ENCODE measurements at regions not wholly inside any gene's neighbourhood (a gene's known extent, or its start where the extent isn't known, plus 50 kb on each side); places are given as distances from the start of the nearest gene placed in this dataset.
A peak's percentile ranks its signal among the peaks of the same experiment; 100 is the strongest.
"Not testable (repeated sequence)": the region's sequence is repeated elsewhere in the genome, so short reads cannot be mapped to it uniquely, and the experiment has no call there.

DNA sequence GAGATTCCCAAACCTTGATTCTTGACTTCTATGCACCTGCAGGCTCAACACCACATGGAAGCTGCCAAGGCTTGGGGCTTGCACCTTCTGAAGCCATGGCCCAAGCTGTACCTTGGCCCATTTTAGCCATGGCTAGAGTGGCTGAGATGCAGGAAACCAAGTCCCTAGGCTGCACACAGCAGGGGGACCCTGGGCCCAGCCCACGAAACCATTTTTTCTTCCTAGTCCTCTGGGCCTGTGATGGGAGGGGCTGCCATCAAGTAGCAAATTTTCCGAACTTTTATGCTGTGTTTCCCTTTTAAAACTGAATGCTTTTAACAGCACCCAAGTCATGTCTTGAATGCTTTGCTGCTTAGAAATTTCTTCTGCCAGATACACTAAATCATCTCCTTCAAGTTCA is 253.9 kb upstream of the RPS23 start:
- not testable (repeated sequence) for DNase-seq

GRCh38 chr5:82526540-82526939 is 248.4 kb upstream of the RPS23 start:
- DNase-seq, result peak; percentile 5

DNA sequence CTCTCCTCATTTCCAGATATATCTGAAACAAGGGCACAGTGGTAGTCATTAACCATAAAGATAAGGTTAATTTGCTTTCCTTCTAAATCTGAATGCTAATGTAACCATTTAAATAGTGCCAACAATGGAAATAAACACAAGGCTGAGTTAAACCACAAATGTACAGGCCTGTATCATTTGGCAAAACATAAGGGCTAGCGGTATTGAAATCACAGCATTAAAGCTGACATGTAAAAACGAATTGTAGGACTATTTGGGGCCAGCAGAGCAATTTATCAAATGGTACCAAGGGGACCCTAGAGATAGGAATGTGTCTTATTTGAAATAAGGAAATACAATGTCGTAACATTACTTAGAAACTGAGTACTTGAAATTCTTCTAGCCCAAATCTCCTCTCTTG is 247.5 kb upstream of the RPS23 start:
- DNase-seq, result no peak

- DNase-seq, result no peak
Measured at GRCh38 chr5:82523633-82524032, 245.5 kb upstream of the RPS23 start.

GRCh38 chr5:82522897-82523296 is 244.7 kb upstream of the RPS23 start:
- no peak for DNase-seq

GRCh38 chr5:82521431-82522051 is 243.4 kb upstream of the RPS23 start:
- DNase-seq, result no peak

GRCh38 chr5:82519558-82519957 is 241.4 kb upstream of the RPS23 start:
- no peak for DNase-seq

GRCh38 chr5:82517544-82518075 is 239.5 kb upstream of the RPS23 start:
- no peak for DNase-seq

DNA sequence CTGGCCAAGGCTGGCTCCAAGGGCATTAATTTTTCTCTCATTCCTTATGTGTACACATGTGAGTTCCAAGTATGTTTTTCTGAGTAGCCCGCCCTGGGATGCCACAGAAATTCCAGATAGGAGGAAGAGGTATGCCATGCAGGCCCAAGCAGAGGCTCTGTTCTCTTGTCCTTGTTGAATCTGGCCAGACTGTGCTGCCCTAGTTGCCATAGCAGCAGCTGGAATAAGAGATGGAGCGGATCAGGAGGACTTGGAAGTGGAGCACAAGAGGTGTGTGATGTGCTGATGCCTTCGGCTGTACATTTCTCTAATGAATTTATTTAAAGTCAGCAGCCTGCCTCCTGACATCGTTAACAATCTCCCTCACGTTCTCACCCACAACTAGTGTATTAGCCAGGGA is 235.6 kb upstream of the RPS23 start:
- no peak for DNase-seq

DNA sequence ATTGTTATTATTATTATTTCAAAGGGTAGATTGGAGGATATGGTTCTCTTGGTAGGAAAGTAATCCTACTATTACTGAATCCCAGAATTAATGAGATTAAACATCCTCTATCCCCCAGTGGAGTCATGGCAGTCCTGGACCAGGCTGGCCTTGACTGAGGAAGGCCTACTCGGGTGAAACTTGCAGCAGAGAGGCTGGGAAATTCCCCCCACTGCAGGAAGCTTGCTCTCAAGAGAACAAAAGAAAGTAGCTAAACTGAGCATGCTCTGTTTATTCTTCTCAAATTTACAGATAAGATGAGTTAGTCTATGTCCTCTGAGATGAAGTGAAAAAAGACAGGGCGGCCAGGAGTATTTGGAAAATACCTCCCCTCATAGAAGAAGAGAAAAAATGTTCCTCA is 233.9 kb upstream of the RPS23 start:
- peak; percentile 20 for DNase-seq

GRCh38 chr5:82511134-82511533 is 233.0 kb upstream of the RPS23 start:
- DNase-seq, result no peak

- no peak for DNase-seq
Measured at GRCh38 chr5:82509762-82510161, 231.6 kb upstream of the RPS23 start.

- DNase-seq, result not testable (repeated sequence)
Measured at GRCh38 chr5:82506390-82506789, 228.2 kb upstream of the RPS23 start.

- no peak for DNase-seq
Measured at GRCh38 chr5:82499725-82500244, 221.6 kb upstream of the RPS23 start.

- no peak for DNase-seq
Measured at GRCh38 chr5:82497242-82497641, 219.1 kb upstream of the RPS23 start.

- DNase-seq, result no peak
Measured at GRCh38 chr5:82494942-82495341, 216.8 kb upstream of the RPS23 start.

DNA sequence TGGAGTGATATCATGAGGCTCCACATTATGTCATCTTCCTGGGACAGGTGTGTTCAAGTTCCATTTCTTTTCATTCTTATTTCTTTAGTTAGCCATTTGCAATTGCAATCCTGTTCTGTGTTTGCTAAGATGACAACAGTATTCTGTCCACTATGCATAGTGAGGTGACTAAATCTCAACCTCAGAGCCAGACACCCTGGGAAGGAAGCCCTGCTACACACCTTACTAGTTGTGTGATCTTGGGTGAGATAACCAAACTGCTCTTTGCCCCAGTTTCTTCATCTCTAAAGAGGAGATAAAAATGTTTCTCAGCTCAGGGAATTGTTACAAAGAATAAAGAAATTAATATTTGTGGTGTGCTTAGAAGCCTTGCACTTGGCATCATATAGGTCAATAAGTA is 215.1 kb upstream of the RPS23 start:
- no peak for DNase-seq

DNA sequence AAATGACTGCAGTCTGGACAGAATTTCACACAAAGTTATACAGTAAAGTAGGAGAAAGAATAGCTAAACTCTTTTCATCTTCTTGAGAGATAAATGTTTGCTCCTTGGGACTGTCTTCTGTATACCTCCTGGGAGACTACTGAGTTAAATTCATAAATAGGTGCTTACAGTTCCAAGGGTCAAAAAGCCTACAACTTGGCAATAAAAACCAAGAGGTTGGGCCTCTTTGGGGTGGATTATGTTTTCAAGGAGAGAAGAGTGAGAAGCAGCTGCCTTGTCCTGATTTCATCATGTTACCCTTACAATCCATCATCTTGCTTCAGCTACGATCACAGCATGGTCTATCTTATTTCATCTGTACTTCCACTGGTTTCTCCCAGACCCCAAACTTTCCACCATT is 213.2 kb upstream of the RPS23 start:
- no peak for DNase-seq

- DNase-seq, result no peak
Measured at GRCh38 chr5:82489683-82490082, 211.5 kb upstream of the RPS23 start.

DNA sequence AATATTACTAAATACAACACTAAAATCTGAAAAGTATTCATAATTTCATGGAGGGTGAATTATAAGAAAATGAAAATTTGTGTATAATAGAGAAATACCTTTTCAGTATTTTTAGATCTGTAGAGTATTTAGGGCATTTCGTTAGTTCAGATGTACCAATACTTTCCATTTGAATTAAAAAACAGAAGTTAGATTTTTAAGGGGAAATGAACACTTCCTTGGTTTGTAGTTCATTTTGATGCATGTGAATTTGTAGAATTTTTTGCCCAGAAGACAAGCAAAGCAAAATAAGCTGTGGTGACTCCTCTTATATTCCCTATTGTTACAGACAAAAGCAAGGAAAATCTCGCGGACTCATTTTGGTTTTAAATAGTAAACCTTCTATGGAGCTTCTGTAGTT is 209.0 kb upstream of the RPS23 start:
- DNase-seq, result no peak

DNA sequence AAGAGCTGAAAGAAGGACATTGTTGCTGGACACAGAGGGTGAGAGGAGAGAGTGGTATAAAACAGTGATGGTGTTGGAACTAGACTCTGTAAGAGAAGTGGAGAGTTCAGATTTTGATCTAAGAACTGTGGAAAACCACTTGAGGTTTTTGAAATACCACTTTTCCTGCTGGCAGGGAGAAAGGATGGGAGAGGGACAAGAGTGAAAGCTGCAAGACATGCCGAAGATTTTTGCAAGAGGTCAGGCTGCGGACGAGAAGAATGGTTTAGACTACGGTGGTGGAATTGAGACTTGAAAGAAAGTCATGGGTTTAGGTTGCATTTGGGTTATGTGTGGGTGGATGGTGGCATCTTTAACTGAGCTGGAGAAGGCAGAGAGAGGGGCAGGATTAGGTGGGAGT is 202.2 kb upstream of the RPS23 start:
- no peak for DNase-seq

GRCh38 chr5:82476155-82476554 is 198.0 kb upstream of the RPS23 start:
- DNase-seq, result no peak

DNA sequence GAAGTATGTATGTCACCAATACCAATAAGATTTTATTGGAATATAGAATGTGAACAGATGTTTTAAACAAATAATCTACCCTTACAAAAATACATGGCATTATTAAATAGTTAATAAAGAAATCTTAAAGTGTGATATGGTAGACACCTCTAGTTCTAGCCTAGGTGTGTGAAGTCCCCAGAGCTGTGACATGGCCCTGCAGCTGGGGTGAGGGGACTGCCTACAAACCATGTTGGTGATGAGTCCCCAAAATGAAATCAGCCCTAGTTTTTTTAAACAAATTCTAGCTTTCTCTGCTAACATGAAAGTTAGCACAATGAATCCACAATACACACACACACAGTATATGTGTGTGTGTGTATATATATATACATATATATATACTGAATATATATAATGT is 195.1 kb upstream of the RPS23 start:
- DNase-seq, result no peak

- DNase-seq, result no peak
Measured at GRCh38 chr5:82470185-82470994, 192.2 kb upstream of the RPS23 start.

Measured in activated CD4-positive, alpha-beta T cell treated with anti-CD3 and anti-CD28 coated beads, Interleukin-10, Interleukin-2, amounts not matched to agents 100 ng/mL and 50 ng/mL, durations not matched to agents 16 hours and 8 hours (primary cell).